ENCODE measurements at regions not wholly inside any gene's neighbourhood (a gene's known extent, or its start where the extent isn't known, plus 50 kb on each side); places are given as distances from the start of the nearest gene placed in this dataset.

DNA sequence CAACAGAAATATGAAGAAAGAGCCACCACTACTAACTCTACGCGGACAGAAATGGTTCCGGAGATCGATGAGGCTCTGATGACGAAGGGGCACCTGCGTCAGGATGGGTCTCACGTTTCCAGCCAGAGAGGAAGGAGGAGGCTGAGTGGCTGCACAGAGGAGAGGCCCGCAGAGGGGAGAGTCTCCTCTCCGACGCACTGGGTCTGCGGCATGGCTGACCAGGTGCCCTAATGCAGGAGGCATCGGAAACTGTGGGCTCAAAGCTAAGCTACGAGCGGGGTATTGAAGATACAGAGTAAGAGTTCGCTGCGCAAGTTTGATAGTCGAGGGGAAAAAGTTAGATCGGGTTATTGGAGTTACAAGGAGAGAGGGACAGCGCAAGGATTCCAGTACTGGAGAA lies 69.9 kb downstream of the TTLL2 start:
- CTCF ChIA-PET: interaction anchor here (0.7 kb wide), 1 partner anchor 576 kb away, joined by 3 read pairs; no protein-coding TSS in a partner anchor
- TF ChIP-seq HOXA7 (CRISPR knock-in tag; IDR thresholded peaks at IDR 0.05; ENCODE audit: borderline replicate concordance): no peak
- TF ChIP-seq, protein P1, sequence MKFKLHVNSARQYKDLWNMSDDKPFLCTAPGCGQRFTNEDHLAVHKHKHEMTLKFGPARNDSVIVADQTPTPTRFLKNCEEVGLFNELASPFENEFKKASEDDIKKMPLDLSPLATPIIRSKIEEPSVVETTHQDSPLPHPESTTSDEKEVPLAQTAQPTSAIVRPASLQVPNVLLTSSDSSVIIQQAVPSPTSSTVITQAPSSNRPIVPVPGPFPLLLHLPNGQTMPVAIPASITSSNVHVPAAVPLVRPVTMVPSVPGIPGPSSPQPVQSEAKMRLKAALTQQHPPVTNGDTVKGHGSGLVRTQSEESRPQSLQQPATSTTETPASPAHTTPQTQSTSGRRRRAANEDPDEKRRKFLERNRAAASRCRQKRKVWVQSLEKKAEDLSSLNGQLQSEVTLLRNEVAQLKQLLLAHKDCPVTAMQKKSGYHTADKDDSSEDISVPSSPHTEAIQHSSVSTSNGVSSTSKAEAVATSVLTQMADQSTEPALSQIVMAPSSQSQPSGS (tag by site-specific recombination; IDR thresholded peaks at IDR 0.05; ENCODE audit: low read depth): no peak
- no peak for TF ChIP-seq ZSCAN23 (tag by site-specific recombination; IDR thresholded peaks at IDR 0.05)
- TF ChIP-seq, protein P2, sequence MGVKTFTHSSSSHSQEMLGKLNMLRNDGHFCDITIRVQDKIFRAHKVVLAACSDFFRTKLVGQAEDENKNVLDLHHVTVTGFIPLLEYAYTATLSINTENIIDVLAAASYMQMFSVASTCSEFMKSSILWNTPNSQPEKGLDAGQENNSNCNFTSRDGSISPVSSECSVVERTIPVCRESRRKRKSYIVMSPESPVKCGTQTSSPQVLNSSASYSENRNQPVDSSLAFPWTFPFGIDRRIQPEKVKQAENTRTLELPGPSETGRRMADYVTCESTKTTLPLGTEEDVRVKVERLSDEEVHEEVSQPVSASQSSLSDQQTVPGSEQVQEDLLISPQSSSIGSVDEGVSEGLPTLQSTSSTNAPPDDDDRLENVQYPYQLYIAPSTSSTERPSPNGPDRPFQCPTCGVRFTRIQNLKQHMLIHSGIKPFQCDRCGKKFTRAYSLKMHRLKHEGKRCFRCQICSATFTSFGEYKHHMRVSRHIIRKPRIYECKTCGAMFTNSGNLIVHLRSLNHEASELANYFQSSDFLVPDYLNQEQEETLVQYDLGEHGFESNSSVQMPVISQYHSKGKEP (tag by site-specific recombination; IDR thresholded peaks at IDR 0.05): no peak
- no peak for TF ChIP-seq ZNF248 (tag by site-specific recombination; IDR thresholded peaks at IDR 0.05)
- TF ChIP-seq PRDM1 (tag by site-specific recombination; IDR thresholded peaks at IDR 0.05): no peak
- TF ChIP-seq, protein P3, sequence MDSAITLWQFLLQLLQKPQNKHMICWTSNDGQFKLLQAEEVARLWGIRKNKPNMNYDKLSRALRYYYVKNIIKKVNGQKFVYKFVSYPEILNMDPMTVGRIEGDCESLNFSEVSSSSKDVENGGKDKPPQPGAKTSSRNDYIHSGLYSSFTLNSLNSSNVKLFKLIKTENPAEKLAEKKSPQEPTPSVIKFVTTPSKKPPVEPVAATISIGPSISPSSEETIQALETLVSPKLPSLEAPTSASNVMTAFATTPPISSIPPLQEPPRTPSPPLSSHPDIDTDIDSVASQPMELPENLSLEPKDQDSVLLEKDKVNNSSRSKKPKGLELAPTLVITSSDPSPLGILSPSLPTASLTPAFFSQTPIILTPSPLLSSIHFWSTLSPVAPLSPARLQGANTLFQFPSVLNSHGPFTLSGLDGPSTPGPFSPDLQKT (IDR thresholded peaks at IDR 0.05; ENCODE audit: borderline replicate concordance, low read depth, low read length): no peak
- no peak for TF ChIP-seq ZNF530 (tag by site-specific recombination; IDR thresholded peaks at IDR 0.05; ENCODE audit: low read depth)
- TF ChIP-seq, protein P4, sequence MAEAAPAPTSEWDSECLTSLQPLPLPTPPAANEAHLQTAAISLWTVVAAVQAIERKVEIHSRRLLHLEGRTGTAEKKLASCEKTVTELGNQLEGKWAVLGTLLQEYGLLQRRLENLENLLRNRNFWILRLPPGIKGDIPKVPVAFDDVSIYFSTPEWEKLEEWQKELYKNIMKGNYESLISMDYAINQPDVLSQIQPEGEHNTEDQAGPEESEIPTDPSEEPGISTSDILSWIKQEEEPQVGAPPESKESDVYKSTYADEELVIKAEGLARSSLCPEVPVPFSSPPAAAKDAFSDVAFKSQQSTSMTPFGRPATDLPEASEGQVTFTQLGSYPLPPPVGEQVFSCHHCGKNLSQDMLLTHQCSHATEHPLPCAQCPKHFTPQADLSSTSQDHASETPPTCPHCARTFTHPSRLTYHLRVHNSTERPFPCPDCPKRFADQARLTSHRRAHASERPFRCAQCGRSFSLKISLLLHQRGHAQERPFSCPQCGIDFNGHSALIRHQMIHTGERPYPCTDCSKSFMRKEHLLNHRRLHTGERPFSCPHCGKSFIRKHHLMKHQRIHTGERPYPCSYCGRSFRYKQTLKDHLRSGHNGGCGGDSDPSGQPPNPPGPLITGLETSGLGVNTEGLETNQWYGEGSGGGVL (tag by site-specific recombination; IDR thresholded peaks at IDR 0.05): no peak
- TF ChIP-seq TCF7L2 (IDR thresholded peaks at IDR 0.05; ENCODE audit: borderline replicate concordance, low read depth, low read length): no peak
- TF ChIP-seq, protein P5, sequence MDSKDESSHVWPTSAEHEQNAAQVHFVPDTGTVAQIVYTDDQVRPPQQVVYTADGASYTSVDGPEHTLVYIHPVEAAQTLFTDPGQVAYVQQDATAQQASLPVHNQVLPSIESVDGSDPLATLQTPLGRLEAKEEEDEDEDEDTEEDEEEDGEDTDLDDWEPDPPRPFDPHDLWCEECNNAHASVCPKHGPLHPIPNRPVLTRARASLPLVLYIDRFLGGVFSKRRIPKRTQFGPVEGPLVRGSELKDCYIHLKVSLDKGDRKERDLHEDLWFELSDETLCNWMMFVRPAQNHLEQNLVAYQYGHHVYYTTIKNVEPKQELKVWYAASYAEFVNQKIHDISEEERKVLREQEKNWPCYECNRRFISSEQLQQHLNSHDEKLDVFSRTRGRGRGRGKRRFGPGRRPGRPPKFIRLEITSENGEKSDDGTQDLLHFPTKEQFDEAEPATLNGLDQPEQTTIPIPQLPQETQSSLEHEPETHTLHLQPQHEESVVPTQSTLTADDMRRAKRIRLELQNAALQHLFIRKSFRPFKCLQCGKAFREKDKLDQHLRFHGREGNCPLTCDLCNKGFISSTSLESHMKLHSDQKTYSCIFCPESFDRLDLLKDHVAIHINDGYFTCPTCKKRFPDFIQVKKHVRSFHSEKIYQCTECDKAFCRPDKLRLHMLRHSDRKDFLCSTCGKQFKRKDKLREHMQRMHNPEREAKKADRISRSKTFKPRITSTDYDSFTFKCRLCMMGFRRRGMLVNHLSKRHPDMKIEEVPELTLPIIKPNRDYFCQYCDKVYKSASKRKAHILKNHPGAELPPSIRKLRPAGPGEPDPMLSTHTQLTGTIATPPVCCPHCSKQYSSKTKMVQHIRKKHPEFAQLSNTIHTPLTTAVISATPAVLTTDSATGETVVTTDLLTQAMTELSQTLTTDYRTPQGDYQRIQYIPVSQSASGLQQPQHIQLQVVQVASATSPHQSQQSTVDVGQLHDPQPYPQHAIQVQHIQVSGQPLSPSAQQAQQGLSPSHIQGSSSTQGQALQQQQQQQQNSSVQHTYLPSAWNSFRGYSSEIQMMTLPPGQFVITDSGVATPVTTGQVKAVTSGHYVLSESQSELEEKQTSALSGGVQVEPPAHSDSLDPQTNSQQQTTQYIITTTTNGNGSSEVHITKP (tag by site-specific recombination; IDR thresholded peaks at IDR 0.05): no peak
- TF ChIP-seq YY1 (tag by site-specific recombination; IDR thresholded peaks at IDR 0.05): no peak
- TF ChIP-seq ZNF155 (tag by site-specific recombination; IDR thresholded peaks at IDR 0.05): no peak

DNA sequence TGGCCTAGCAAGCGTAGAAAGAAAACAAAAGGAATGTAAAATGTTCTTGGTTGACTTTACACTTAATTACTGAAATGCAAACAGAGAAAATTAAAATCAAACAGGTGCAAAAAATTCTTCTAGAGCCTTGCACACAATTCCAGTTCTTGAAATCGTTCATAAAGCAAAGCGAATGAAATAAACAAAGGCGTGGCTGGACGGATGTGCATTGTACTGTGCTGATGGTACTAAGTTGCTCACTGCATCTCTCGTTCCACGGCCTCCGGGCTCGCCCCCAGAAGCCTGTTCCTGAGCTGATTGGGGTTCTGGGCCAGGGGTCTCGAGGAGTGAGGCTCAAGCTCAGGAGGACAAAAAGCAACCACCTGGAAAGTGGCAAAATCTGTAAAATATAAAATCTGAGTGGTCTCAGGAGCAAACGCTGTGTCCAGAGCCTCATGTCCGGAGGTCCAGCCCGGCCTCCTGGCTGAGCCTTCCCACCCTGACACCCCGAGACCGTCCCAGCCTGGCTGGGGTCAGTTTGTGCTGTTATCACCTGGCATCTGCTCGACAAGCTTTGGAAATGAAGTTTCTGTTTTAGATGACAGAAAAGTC lies 71.3 kb downstream of the TTLL2 start:
- no peaks in the 10 kb centered on the region for H3K9me3 ChIP-seq (ENCODE audit: control insufficient read depth, insufficient read depth, low read depth, low read length)
- no peaks in the 10 kb centered on the region for H3K4me1 ChIP-seq (ENCODE audit: control insufficient read depth, insufficient read depth, low read length)
- no peak overlapping the region for H3K27ac ChIP-seq (ENCODE audit: extremely low read depth, low read depth, low read length)
- ChIA-PET CTCF (interaction anchor here (0.7 kb wide), 2 partner anchors 8 to 212 kb away, joined by 3 read pairs; no protein-coding TSS in a partner anchor), POLR2A (no interaction called here)
- H3K36me3 ChIP-seq (ENCODE audit: control insufficient read depth in 2 of 2, insufficient read depth in 1 of 2, low read length in 2 of 2): no peaks in the 10 kb centered on the region
- no peak overlapping the region for H3K4me3 ChIP-seq (ENCODE audit: low read depth, low read length)
- TF ChIP-seq ZXDB (tag by site-specific recombination; IDR thresholded peaks at IDR 0.05): no peak
- no peak for TF ChIP-seq ZNF510 (tag by site-specific recombination; IDR thresholded peaks at IDR 0.05; ENCODE audit: insufficient replicate concordance)
- TF ChIP-seq ZFP3 (tag by site-specific recombination; IDR thresholded peaks at IDR 0.05; ENCODE audit: low read depth): no peak
- TF ChIP-seq ZNF2 (tag by site-specific recombination; IDR thresholded peaks at IDR 0.05): no peak
- no peak for TF ChIP-seq ZNF560 (tag by site-specific recombination; IDR thresholded peaks at IDR 0.05; ENCODE audit: borderline replicate concordance)
- no peak for TF ChIP-seq GLIS1 (tag by site-specific recombination; IDR thresholded peaks at IDR 0.05)
- TF ChIP-seq KLF8 (tag by site-specific recombination; IDR thresholded peaks at IDR 0.05): no peak
- TF ChIP-seq BCL11B (tag by site-specific recombination; IDR thresholded peaks at IDR 0.05; ENCODE audit: low read depth): no peak
- no peak for TF ChIP-seq ZSCAN16 (tag by site-specific recombination; IDR thresholded peaks at IDR 0.05)
- TF ChIP-seq ZNF341 (tag by site-specific recombination; IDR thresholded peaks at IDR 0.05; ENCODE audit: low read depth): no peak
- no peak for TF ChIP-seq ZNF561 (tag by site-specific recombination; IDR thresholded peaks at IDR 0.05; ENCODE audit: borderline replicate concordance)
- no peak for TF ChIP-seq ZNF221 (tag by site-specific recombination; IDR thresholded peaks at IDR 0.05; ENCODE audit: borderline replicate concordance)
- TF ChIP-seq ZNF114 (tag by site-specific recombination; IDR thresholded peaks at IDR 0.05): no peak
- no peak for TF ChIP-seq ZNF366 (tag by site-specific recombination; conservative IDR thresholded peaks at IDR 0.05)

More for the DNA sequence above, 69.9 kb downstream of the TTLL2 start:
- Histone ChIP-seq H3K4me1 (ENCODE audit: control insufficient read depth, insufficient read depth, low read length) (no peaks in the 10 kb centered on the region), H3K4me3 (ENCODE audit: low read depth, low read length) (no peak overlapping the region), H3K36me3 (ENCODE audit: control insufficient read depth in 2 of 2, insufficient read depth in 1 of 2, low read length in 2 of 2) (no peaks in the 10 kb centered on the region), H3K27ac (ENCODE audit: extremely low read depth, low read depth, low read length) (no peak overlapping the region), H3K9me3 (ENCODE audit: control insufficient read depth, insufficient read depth, low read depth, low read length) (no peaks in the 10 kb centered on the region)
- POLR2A ChIA-PET: no interaction called here

Data from HEK293 (cell line).